ENCODE measurements at regions not wholly inside any gene's neighbourhood (a gene's known extent, or its start where the extent isn't known, plus 50 kb on each side); places are given as distances from the start of the nearest gene placed in this dataset.
"Not testable (repeated sequence)": the region's sequence is repeated elsewhere in the genome, so short reads cannot be mapped to it uniquely, and the experiment has no call there.

- TF ChIP-seq, protein P1, sequence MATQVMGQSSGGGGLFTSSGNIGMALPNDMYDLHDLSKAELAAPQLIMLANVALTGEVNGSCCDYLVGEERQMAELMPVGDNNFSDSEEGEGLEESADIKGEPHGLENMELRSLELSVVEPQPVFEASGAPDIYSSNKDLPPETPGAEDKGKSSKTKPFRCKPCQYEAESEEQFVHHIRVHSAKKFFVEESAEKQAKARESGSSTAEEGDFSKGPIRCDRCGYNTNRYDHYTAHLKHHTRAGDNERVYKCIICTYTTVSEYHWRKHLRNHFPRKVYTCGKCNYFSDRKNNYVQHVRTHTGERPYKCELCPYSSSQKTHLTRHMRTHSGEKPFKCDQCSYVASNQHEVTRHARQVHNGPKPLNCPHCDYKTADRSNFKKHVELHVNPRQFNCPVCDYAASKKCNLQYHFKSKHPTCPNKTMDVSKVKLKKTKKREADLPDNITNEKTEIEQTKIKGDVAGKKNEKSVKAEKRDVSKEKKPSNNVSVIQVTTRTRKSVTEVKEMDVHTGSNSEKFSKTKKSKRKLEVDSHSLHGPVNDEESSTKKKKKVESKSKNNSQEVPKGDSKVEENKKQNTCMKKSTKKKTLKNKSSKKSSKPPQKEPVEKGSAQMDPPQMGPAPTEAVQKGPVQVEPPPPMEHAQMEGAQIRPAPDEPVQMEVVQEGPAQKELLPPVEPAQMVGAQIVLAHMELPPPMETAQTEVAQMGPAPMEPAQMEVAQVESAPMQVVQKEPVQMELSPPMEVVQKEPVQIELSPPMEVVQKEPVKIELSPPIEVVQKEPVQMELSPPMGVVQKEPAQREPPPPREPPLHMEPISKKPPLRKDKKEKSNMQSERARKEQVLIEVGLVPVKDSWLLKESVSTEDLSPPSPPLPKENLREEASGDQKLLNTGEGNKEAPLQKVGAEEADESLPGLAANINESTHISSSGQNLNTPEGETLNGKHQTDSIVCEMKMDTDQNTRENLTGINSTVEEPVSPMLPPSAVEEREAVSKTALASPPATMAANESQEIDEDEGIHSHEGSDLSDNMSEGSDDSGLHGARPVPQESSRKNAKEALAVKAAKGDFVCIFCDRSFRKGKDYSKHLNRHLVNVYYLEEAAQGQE (IDR thresholded peaks at IDR 0.05; ENCODE audit: unreplicated experiment): no peak
- TF ChIP-seq STAT1 (IDR thresholded peaks at IDR 0.05; ENCODE audit: unreplicated experiment) (no peak), ETS1 (IDR thresholded peaks at IDR 0.05) (no peak), NANOG (IDR thresholded peaks at IDR 0.05; ENCODE audit: borderline replicate concordance) (no peak), EZH2 (IDR thresholded peaks at IDR 0.05; ENCODE audit: low read depth, unreplicated experiment) (no peak)
These were observed 321.4 kb downstream of the FGFR2 start (continued) for GRCh38 chr10:121276822-121277221.

GRCh38 chr10:121278386-121278785, 319.9 kb downstream of the FGFR2 start:
- H3K27ac ChIP-seq (ENCODE audit: low read depth); H3K4me1 Mint-ChIP-seq; H3K79me2 ChIP-seq (replicated peaks; ENCODE audit: insufficient read depth); H3K36me3 Mint-ChIP-seq (ENCODE audit: low read depth); H3K9me3 Mint-ChIP-seq; H3K4me3 ChIP-seq; H3K27me3 Mint-ChIP-seq (ENCODE audit: insufficient read depth, low read depth, poor library complexity); H4K20me1 ChIP-seq (replicated peaks; ENCODE audit: insufficient read depth); H3F3A ChIP-seq (replicated peaks; ENCODE audit: low read depth); H3K36me3 ChIP-seq (ENCODE audit: insufficient read depth); H3K4me3 Mint-ChIP-seq; DNase-seq (ENCODE audit: low spot score); H3K9me2 ChIP-seq (ENCODE audit: insufficient read depth); H3K27me3 ChIP-seq (ENCODE audit: insufficient read depth); H3K27ac Mint-ChIP-seq; H3K4me1 ChIP-seq (ENCODE audit: insufficient read depth); H3K4me2 ChIP-seq; H2AFZ ChIP-seq; ATAC-seq: not testable (repeated sequence)

GRCh38 chr10:121281576-121281975, 316.7 kb downstream of the FGFR2 start:
- ATAC-seq: no peak
- TF ChIP-seq ZNF114 (CRISPR knock-in tag; IDR thresholded peaks at IDR 0.05): no peak
- TF ChIP-seq EZH2phosphoT487 (IDR thresholded peaks at IDR 0.05; ENCODE audit: unreplicated experiment): no peak
- TF ChIP-seq, protein P2, sequence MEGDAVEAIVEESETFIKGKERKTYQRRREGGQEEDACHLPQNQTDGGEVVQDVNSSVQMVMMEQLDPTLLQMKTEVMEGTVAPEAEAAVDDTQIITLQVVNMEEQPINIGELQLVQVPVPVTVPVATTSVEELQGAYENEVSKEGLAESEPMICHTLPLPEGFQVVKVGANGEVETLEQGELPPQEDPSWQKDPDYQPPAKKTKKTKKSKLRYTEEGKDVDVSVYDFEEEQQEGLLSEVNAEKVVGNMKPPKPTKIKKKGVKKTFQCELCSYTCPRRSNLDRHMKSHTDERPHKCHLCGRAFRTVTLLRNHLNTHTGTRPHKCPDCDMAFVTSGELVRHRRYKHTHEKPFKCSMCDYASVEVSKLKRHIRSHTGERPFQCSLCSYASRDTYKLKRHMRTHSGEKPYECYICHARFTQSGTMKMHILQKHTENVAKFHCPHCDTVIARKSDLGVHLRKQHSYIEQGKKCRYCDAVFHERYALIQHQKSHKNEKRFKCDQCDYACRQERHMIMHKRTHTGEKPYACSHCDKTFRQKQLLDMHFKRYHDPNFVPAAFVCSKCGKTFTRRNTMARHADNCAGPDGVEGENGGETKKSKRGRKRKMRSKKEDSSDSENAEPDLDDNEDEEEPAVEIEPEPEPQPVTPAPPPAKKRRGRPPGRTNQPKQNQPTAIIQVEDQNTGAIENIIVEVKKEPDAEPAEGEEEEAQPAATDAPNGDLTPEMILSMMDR (conservative IDR thresholded peaks at IDR 0.05; ENCODE audit: low read depth in 2 of 2): no peak
- no peak for TF ChIP-seq STAT1 (IDR thresholded peaks at IDR 0.05; ENCODE audit: unreplicated experiment)
- no peak for TF ChIP-seq POLR2AphosphoS5 (IDR thresholded peaks at IDR 0.05; ENCODE audit: low read depth)
- TF ChIP-seq CREB1 (CRISPR knock-in tag; IDR thresholded peaks at IDR 0.05; ENCODE audit: low read depth): no peak
- no peak for TF ChIP-seq NANOG (IDR thresholded peaks at IDR 0.05; ENCODE audit: borderline replicate concordance)

More at GRCh38 chr10:121281576-121281975, 316.7 kb downstream of the FGFR2 start:
- Histone ChIP-seq H3K79me2 (replicated peaks; ENCODE audit: insufficient read depth) (no peaks in the 10 kb centered on the region), H3K4me3 (no peak overlapping the region), H3K36me3 (ENCODE audit: insufficient read depth) (no peaks in the 10 kb centered on the region), H3K4me2 (no peak overlapping the region), H3K27ac (ENCODE audit: low read depth) (no peak overlapping the region), H2AFZ (no peak overlapping the region), H3K9me2 (ENCODE audit: insufficient read depth) (peaks cover 4% of the 10 kb centered on the region; the same call in 1 of the 2 replicates), H4K20me1 (replicated peaks; ENCODE audit: insufficient read depth) (no peaks in the 10 kb centered on the region), H3K27me3 (ENCODE audit: insufficient read depth) (no peaks in the 10 kb centered on the region), H3K4me1 (ENCODE audit: insufficient read depth) (peaks cover 10% of the 10 kb centered on the region; the same call in 1 of the 2 replicates), H3F3A (replicated peaks; ENCODE audit: low read depth) (no peaks in the 10 kb centered on the region)
- H3K4me3 Mint-ChIP-seq: no peak overlapping the region
- H3K9me3 Mint-ChIP-seq: peaks cover 6% of the 10 kb centered on the region; the same call in 2 of the 3 replicates
- DNase-seq (ENCODE audit: low spot score): no peak
- H3K36me3 Mint-ChIP-seq (ENCODE audit: low read depth): no peaks in the 10 kb centered on the region
- no peaks in the 10 kb centered on the region for H3K27me3 Mint-ChIP-seq (ENCODE audit: insufficient read depth, low read depth, poor library complexity)
- H3K27ac Mint-ChIP-seq: no peak overlapping the region
- peaks cover 19% of the 10 kb centered on the region for H3K4me1 Mint-ChIP-seq

Data from GM23338 (cell line).